Myocyte (in vitro differentiated cells): ENCODE measurements at regions not wholly inside any gene's neighbourhood (a gene's known extent, or its start where the extent isn't known, plus 50 kb on each side); places are given as distances from the start of the nearest gene placed in this dataset.
A peak's percentile ranks its signal among the peaks of the same experiment; 100 is the strongest.

Experiments
- DNase-seq: peaks from one replicate; pipeline ENCODE4 v3.0.0-alpha.2; 2012; ENCODE audit warnings: low read depth

DNA sequence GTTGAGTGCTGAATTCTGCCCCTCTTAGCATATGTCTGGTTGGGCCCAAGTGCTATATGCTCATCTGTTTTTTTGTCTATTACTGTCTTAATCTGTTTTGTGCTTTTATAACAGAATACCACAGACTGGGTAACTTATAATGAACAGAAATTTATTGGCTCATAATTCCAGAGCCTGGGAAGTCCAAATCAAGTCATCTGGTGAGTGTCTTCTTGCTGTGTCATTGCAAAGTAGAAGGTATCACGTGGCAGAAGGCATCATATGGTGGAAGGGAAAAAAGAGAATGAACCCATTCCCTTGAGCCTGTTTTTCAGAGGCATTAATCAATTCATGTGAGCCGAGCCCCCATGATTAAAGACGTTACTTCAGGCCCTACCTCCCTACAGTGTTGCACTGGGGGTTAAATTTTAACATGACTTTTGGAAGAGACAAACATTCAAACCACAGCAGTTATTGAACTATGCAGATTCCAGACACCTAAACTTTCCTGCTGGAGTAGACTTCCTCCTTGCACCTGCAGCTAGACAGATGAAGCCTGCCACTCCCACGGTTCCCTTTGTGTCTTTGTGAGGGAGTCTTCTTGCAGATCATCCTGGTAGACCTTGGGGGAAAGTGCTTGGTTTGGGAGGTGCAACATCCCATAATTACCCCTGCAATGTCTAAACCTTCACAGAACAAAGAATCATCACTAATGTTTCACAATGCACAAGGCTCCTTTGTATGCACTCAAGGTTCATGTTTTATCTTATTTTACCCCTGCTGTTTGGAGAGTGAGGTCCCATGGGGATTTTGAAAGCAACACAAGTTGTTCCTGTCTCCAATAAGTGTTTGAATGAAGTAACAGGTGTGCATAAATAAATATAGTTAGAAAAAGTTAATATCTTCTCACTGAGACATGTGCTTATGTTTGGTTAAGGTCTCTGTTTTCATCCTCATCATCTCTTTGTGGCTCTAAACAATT lies 64.7 kb upstream of the XCR1 start:
- no peak for DNase-seq

DNA sequence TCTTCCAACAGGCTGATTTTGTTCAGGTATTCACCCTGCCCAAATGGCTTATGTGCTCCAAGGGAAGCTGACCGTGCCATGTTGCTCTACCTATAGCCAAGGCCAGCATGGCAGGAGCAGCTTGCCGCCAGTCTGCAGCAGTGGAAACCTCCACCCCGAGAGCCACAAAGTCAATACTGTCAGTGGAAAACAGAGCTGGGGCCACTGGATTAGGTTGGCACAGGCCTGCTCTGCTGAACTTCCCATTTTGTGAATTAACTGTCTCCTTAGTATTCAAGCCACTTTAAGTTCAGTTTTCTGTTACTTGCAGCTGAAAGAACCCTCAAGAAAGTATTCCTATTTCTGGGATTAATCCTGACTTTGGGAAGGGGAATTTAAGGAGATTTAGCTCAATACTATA lies 63.8 kb upstream of the XCR1 start:
- DNase-seq = no peak

DNA sequence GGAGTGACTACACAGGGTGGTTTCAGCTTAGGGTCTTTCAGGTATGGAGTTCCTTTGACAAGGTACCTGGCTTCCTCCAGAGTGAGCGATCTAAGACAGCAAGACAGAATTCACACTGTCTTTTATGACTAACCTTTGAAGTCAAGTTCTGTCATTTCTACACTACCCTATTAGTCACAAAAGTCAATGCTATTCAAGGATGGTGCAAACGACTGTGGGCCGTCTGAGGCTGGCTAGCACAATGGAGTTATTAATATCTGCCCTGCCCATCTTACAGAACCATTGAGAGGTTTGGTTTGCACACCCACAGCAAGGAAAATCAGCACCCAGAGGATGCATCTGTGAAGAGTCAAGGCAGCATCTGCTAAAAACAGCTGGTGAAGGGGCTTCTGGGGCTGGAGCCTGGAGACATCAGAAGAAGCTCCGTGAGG lies 62.9 kb upstream of the XCR1 start:
- peak; percentile 55 for DNase-seq

DNA sequence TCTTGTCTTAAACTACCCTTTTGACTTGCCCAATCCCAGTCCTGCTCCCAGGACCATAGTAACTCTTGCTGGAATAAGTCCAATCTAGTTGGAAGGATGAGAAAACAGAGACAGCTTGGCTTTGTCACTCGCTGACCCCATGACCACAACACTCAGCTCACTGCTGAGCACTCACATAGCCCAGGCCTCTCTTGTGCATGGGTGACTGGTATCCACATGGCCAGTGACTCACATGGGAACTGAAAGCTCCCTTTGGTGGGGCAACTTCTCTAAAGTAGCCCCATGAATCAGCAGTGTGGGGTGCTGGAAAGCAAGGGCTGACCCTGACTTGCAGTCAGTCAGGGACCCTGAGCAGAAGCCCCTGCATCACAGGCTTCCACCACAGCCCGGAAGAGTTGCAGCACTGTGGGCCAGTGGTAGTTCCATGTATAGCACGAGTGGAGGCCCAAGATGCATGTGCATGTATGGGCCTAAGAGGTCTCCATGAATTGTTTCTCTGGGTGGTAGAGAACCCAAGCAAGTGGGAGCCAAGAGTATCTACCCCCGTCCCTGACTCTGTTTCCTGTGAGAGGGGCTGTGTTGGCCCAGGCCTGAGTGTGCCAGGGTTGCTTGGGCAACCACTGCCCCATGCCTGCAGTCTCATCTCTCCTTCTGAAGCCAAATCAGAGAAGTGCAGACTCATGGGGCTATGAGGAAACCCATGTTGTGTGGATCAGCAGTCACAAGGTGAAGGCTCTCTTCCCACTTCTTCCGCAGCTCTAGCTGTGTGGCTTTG lies 62.1 kb upstream of the XCR1 start:
- DNase-seq = peak; percentile 87

DNA sequence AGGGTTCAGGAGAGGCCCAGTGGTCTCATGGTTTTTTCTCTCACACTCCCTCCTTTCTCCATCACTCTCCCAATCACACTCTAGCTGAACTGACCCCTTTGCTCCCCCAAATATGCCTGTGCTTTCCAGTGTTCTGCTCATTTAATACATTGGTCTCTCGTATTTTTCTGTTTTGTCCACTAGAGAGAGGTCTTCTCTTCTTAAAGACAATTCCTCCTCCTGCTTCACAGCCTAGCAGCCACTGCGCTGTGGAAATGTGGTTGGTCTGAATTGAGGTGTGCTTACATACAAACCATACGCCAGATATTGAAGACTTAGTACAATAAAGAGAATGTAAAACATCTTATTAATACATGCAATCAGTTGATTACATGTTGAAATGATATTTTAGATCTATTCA lies 60.6 kb upstream of the XCR1 start:
- peak; percentile 67 for DNase-seq

DNA sequence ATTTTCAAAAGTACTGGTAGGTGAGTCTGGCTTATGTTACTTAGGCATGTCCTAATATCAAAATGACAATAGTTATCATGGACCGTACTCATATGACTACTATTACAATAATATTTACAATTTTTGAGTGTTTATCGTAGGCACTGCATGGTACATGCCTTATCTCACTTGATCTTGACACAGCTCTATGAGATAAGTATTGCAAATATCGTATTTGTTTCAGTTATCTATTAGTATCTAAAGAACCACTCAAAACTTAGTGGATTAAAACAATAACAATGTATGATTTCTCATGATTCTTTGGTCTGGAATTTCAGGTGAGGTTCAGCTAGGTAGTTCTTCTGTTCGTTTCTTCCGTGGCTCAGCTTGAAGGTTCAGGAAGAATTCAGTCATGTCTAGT lies 59.7 kb upstream of the XCR1 start:
- DNase-seq = no peak

DNA sequence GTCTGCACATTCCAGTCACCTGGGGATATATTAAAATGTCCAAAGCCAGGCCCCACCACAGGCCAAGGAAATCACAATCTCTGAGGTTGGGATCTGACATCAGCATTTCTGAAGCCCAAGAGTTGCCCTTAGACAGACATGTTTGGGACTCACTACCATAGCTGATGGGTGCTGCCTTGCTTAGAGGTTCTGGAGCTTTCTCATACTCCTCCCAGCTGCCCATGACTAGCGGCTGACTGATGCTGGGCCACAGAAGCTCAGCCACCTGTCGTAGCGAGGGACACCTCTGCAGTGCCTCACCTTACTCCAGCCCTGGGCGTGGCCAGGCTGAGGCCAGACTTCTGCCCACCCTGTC lies 58.8 kb upstream of the XCR1 start:
- no peak for DNase-seq

DNA sequence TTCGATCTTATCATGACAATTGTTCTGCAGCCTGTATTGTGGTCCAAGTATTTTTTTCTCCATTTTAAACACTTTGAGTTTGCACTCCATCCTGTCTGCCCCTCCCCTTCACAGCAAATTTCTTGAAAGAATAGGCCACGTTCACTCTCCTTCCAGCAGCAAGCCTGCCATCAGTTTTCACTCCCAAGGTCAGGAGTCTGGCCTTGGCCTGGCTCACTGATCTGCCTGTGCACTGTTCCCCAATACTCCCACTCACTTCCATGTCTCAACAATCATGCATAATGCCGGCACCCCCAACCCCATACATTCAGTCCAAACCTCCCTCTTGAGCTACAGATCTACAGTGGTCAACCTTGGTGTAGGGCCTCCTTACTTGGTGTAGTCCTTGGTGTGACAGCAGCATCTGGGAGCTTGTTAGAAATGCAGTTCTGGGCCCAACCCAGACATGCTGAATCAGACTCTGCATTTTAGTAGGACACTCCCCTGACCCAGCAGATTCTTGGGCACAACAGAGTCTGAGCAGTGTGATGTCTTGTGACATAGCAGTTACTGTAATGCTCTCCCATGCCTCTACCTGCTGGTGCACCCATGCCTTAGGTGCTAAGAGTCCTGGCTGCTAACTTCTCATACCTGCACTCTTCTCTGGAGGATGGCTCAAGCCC lies 58.3 kb upstream of the XCR1 start:
- DNase-seq = no peak

DNA sequence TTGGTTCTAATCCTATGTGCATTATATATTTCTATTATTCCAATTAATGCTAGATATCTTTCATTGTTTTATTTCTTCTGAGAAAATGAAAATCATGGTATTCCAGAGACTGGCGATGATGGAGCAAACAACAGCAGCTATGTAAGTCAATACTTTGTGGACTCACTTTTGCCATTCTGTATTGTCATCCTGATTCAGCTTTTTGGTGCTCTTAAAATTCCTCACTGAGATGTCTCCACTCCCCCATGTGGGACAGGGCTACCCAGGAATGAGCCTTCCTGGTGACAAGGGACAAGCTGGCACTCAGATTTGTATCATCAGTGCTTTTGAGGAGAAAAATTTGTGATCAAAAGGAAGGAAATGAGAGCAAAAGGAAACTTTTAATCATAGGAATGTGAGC lies 56.7 kb upstream of the XCR1 start:
- DNase-seq = no peak

DNA sequence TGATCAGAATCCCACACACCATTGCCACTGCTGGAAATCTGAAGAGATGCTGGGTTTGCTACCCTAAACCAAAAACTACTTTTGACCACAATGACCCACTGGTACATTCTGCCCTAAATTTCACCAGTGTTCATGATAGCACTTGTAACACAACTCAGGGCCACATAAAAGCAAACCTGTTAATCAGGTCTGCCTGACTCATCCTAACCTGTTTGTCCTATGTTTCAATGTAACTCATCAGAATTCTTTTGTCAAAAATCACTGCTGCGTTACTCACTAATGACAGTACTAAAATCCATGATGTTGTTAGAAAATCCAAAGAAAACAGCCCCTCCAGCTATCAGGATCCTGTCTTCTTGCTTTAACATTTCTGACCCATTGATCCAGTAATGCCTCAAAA lies 55.6 kb upstream of the XCR1 start:
- DNase-seq = no peak

DNA sequence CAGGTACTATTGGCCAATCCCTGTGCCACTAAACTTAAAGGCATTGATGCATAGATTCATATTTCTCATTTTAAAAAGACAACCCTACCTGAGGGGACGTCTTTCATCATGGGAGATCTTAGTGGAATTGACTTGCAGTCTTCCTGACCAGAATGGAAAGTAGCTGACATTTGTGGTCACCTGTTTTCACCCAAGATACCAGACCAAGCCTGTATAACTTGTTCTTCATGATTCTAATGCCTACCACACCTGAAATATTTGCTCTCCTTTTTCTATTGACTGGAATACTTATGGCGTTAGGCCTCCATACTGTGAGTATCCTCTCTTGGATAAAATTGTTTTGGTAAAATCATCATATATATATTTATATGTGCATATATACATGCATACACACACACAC lies 54.7 kb upstream of the XCR1 start:
- DNase-seq = no peak

DNA sequence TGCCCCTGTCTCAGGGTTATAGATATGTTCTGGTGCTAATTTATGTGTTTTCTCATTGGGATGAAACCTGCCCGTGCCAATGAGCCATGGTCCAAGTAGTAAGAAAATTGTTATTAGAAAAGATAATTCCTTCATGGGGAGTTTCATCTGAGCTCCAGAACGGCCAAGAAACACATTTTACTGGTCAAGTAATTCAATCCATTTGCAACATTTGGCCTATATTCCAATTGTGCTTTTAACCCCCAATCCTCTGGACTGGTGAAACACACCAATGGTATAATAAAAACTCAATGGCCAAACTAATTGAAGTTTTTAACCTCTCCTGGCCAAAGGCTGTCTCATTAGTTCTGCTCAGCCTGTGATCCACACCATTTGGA lies 53.7 kb upstream of the XCR1 start:
- no peak for DNase-seq

DNA sequence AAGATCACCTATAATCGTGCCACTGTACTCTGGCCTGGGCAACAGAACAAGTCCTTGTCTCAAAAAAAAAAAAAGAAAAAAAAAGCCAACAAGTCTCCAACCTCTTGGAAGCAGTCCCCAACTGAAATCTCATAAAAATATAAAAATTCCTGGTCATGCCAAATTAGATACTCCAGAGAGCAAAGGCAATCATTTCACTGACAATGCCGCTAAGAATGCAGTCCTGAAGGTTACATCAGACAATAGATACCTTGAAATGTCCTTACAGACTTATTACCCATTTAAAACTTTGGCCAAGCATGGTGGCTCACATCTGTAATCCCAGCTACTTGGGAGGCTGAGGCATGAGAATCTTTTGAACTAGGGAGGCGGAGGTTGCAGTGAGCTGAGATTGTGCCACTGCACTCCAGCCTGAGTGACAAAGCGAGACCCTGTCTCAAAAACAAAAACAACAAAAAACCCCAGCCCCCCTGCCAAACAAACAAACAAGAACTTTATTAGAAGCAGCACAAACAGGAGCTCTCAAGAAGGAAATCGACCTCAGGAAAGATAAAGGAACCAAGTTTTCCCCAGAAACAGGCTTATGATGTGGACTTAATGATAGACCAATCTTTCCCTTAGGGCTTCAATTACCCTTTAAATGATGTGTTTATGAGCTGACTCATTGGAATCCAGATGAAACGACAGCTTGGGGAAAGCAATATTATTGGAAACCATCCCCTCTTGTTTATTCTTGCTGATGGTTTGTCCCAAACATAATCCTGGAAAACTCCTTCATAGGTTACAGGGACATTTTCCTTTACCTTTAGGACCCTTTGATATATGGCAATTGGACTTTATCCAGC lies 53.1 kb upstream of the XCR1 start:
- DNase-seq = no peak

DNA sequence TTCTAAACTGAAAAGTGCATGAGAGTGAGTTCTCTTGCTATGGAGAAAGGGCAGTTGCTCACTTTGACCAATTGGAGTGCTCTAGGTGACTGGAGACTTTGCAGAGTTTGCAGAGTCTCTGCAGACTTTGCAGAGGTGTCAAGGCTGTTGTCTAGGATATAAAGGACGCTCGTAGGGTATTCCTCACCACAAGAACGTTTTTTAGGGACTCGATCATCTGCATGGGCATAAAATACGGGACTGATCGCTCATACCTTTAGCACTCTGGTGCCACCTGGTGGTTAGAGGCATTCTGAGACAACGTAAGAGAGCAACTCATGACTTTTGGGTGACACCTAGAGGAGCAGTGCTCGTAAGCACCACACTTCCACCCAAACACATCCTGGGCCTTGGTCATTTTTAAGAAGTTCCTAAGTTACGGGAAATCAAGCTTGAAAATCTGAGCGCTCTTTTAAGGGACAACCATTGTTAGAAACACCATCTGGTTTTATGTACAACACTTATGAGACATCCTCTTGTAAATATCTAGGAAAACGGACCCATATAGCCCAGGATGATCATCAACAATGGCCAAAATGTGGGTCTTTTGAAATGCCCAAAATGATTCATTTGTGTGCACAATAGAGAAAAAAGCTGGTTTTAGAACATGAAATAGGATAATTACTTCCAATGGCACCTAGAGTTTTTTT lies 51.6 kb upstream of the XCR1 start:
- peak; percentile 95 for DNase-seq
